ENCODE measurements at regions not wholly inside any gene's neighbourhood (a gene's known extent, or its start where the extent isn't known, plus 50 kb on each side); places are given as distances from the start of the nearest gene placed in this dataset.

GRCh38 chr12:25670076-25671055 is 117.3 kb upstream of the LMNTD1 start:
- WGBS (ENCODE audit: extremely low coverage, insufficient read length, low lambda C conversion rate) = 100% methylated on average over 1 of the region's 5 CpGs
- H3K4me1 Mint-ChIP-seq = peaks cover 4% of the 10 kb centered on the region in 2 experiments

More at GRCh38 chr12:25670076-25671055, 117.3 kb upstream of the LMNTD1 start:
- Histone ChIP-seq H3K18ac (ENCODE audit: insufficient read length, low read depth, low read length) (no peak overlapping the region), H3K79me1 (ENCODE audit: insufficient read depth, low read depth, low read length, poor library complexity, severe bottlenecking) (no peaks in the 10 kb centered on the region), H3T11ph (ENCODE audit: low read length) (no peak overlapping the region), H3K4ac (ENCODE audit: low read depth, low read length) (no peak overlapping the region), H4K8ac (replicated peaks; ENCODE audit: insufficient read length, low read depth, low read length) (no peak overlapping the region), H2AFZ (ENCODE audit: low read length) (no peak overlapping the region), H3K23me2 (ENCODE audit: insufficient read length, low read depth, low read length, poor library complexity, severe bottlenecking) (no peaks in the 10 kb centered on the region), H3K9ac (ENCODE audit: extremely low read depth, insufficient read length, low read length) (no peak overlapping the region), H2BK20ac (ENCODE audit: low read depth, low read length, poor library complexity, severe bottlenecking) (no peak overlapping the region), H4K20me1 (ENCODE audit: control insufficient read depth, insufficient read depth, insufficient read length) (no peaks in the 10 kb centered on the region), H2BK12ac (ENCODE audit: insufficient read length, low read depth, low read length) (no peak overlapping the region), H3K27ac (ENCODE audit: insufficient read length, low read depth, low read length) (no peak overlapping the region), H4K5ac (ENCODE audit: insufficient read length, low read depth, low read length) (no peak overlapping the region), H3K4me1 (ENCODE audit: insufficient read depth, low read length) (no peaks in the 10 kb centered on the region; the same call in 1 of the 2 replicates), H2BK5ac (ENCODE audit: insufficient read length, low read length) (no peak overlapping the region), H4K91ac (ENCODE audit: insufficient read length, low read depth, low read length) (no peak overlapping the region), H3K14ac (ENCODE audit: insufficient read depth, low read length) (no peak overlapping the region), H2BK15ac (ENCODE audit: low read depth, low read length) (no peak overlapping the region), H3K56ac (ENCODE audit: insufficient read length, low read depth, low read length) (no peak overlapping the region), H2BK120ac (ENCODE audit: low read depth, low read length, poor library complexity, severe bottlenecking) (no peak overlapping the region), H3K79me2 (ENCODE audit: insufficient read depth, low read length) (no peaks in the 10 kb centered on the region), H3K27me3 (ENCODE audit: insufficient read depth, low read length) (no peaks in the 10 kb centered on the region), H3K4me2 (ENCODE audit: insufficient read depth, insufficient read length, low read length) (no peak overlapping the region), H3K9me3 (ENCODE audit: control insufficient read depth, low read depth, low read length) (no peaks in the 10 kb centered on the region), H2AK5ac (ENCODE audit: insufficient read length, low read length) (no peak overlapping the region), H3K23ac (ENCODE audit: insufficient read length, low read depth, low read length) (no peak overlapping the region)
- TF ChIP-seq, protein P1, sequence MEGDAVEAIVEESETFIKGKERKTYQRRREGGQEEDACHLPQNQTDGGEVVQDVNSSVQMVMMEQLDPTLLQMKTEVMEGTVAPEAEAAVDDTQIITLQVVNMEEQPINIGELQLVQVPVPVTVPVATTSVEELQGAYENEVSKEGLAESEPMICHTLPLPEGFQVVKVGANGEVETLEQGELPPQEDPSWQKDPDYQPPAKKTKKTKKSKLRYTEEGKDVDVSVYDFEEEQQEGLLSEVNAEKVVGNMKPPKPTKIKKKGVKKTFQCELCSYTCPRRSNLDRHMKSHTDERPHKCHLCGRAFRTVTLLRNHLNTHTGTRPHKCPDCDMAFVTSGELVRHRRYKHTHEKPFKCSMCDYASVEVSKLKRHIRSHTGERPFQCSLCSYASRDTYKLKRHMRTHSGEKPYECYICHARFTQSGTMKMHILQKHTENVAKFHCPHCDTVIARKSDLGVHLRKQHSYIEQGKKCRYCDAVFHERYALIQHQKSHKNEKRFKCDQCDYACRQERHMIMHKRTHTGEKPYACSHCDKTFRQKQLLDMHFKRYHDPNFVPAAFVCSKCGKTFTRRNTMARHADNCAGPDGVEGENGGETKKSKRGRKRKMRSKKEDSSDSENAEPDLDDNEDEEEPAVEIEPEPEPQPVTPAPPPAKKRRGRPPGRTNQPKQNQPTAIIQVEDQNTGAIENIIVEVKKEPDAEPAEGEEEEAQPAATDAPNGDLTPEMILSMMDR (conservative IDR thresholded peaks at IDR 0.05) = no peak
- DNase-seq = no peak
- H3K36me3 Mint-ChIP-seq (ENCODE audit: insufficient read depth in 1 of 3, low read depth in 3 of 3) = no peaks in the 10 kb centered on the region
- H3K27me3 Mint-ChIP-seq (ENCODE audit: low read depth) = no peaks in the 10 kb centered on the region; the same call in 1 of the 2 replicates
- H3K9me3 Mint-ChIP-seq = no peaks in the 10 kb centered on the region
- H3K4me3 Mint-ChIP-seq = no peak overlapping the region
- H3K27ac Mint-ChIP-seq = no peak overlapping the region; a peak in 1 of 7 replicates
